ENCODE measurements at regions not wholly inside any gene's neighbourhood (a gene's known extent, or its start where the extent isn't known, plus 50 kb on each side); places are given as distances from the start of the nearest gene placed in this dataset.

GRCh38 chr18:57915865-57916582, 112.9 kb upstream of the ATP8B1 start:
- peak; percentile 64 for DNase-seq

- DNase-seq: peak; percentile 80
Observed at GRCh38 chr18:57915248-57915647, 112.1 kb upstream of the ATP8B1 start.

GRCh38 chr18:57913686-57914085, 110.6 kb upstream of the ATP8B1 start:
- no peak for DNase-seq

- peak; percentile 66 for DNase-seq
Observed at GRCh38 chr18:57910817-57911216, 107.7 kb upstream of the ATP8B1 start.

GRCh38 chr18:57910134-57910533, 107.0 kb upstream of the ATP8B1 start:
- no peak for DNase-seq

GRCh38 chr18:57909620-57910019, 106.5 kb upstream of the ATP8B1 start:
- DNase-seq: no peak

- no peak for DNase-seq
Observed at GRCh38 chr18:57908092-57908491, 105.0 kb upstream of the ATP8B1 start.

- no peak for DNase-seq
Observed at GRCh38 chr18:57907550-57907949, 104.4 kb upstream of the ATP8B1 start.

GRCh38 chr18:57906852-57907251, 103.7 kb upstream of the ATP8B1 start:
- DNase-seq: peak; percentile 34

GRCh38 chr18:57904535-57904934, 101.4 kb upstream of the ATP8B1 start:
- DNase-seq: no peak

- peak; percentile 43 for DNase-seq
Observed at GRCh38 chr18:57902721-57903120, 99.6 kb upstream of the ATP8B1 start.

GRCh38 chr18:57901825-57902589, 98.9 kb upstream of the ATP8B1 start:
- DNase-seq: peak; percentile 99

GRCh38 chr18:57900906-57901435, 97.9 kb upstream of the ATP8B1 start:
- DNase-seq: no peak

GRCh38 chr18:57898506-57899124, 95.5 kb upstream of the ATP8B1 start:
- DNase-seq: peak; percentile 50

- no peak for DNase-seq
Observed at GRCh38 chr18:57895182-57895581, 92.1 kb upstream of the ATP8B1 start.

- DNase-seq: no peak
Observed at GRCh38 chr18:57891707-57892391, 88.7 kb upstream of the ATP8B1 start.

- no peak for DNase-seq
Observed at GRCh38 chr18:57890266-57890665, 87.2 kb upstream of the ATP8B1 start.

- no peak for DNase-seq
Observed at GRCh38 chr18:57889841-57890240, 86.7 kb upstream of the ATP8B1 start.

GRCh38 chr18:57887543-57888383, 84.6 kb upstream of the ATP8B1 start:
- no peak for DNase-seq

- DNase-seq: peak; percentile 44
Observed at GRCh38 chr18:57885931-57886330, 82.8 kb upstream of the ATP8B1 start.

- no peak for DNase-seq
Observed at GRCh38 chr18:57882465-57882864, 79.3 kb upstream of the ATP8B1 start.

- DNase-seq: peak; percentile 93
Observed at GRCh38 chr18:57881818-57882413, 78.8 kb upstream of the ATP8B1 start.

Measured in DMS53 (cell line).